ENCODE measurements at regions not wholly inside any gene's neighbourhood (a gene's known extent, or its start where the extent isn't known, plus 50 kb on each side); places are given as distances from the start of the nearest gene placed in this dataset.

- no peak for DNase-seq (ENCODE audit: low read depth, low spot score)
- TF ChIP-seq, protein P1, sequence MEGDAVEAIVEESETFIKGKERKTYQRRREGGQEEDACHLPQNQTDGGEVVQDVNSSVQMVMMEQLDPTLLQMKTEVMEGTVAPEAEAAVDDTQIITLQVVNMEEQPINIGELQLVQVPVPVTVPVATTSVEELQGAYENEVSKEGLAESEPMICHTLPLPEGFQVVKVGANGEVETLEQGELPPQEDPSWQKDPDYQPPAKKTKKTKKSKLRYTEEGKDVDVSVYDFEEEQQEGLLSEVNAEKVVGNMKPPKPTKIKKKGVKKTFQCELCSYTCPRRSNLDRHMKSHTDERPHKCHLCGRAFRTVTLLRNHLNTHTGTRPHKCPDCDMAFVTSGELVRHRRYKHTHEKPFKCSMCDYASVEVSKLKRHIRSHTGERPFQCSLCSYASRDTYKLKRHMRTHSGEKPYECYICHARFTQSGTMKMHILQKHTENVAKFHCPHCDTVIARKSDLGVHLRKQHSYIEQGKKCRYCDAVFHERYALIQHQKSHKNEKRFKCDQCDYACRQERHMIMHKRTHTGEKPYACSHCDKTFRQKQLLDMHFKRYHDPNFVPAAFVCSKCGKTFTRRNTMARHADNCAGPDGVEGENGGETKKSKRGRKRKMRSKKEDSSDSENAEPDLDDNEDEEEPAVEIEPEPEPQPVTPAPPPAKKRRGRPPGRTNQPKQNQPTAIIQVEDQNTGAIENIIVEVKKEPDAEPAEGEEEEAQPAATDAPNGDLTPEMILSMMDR (IDR thresholded peaks at IDR 0.05; ENCODE audit: low read depth, low read length) = no peak
- no peak overlapping the region for H3K4me3 ChIP-seq (ENCODE audit: low read depth, low read length)
- in situ Hi-C loops (cut with HindIII; ENCODE audit: low sequenced_read_pairs) = no loop called here
Measured at GRCh38 chr7:155398944-155399343, 59.0 kb upstream of the EN2 start.

DNA sequence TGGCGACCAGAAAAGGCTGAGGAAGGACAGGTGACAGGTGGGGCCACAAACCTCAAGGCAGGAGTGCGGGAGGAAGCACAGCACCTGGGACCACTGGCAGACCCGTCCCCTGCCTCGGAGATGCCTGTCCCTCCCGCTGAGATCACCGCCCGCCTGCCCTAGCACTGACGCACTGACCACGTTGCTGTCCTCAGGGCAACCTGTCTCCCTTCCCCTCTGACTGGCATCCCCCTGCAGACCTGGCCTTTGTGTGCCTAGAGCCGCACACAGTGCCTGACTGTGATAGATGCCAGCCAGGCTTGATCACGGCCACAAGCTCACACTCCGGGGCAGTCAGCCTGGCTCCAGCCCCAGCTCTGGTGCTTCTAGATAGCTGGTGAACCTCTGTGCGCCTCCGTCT is 58.4 kb upstream of the EN2 start:
- no peak for DNase-seq (ENCODE audit: low read depth, low spot score)
- H3K4me3 ChIP-seq (ENCODE audit: low read depth, low read length) = no peak overlapping the region
- TF ChIP-seq, protein P1 (IDR thresholded peaks at IDR 0.05; ENCODE audit: low read depth, low read length) = no peak
- in situ Hi-C loops (cut with HindIII; ENCODE audit: low sequenced_read_pairs) = no loop called here

DNA sequence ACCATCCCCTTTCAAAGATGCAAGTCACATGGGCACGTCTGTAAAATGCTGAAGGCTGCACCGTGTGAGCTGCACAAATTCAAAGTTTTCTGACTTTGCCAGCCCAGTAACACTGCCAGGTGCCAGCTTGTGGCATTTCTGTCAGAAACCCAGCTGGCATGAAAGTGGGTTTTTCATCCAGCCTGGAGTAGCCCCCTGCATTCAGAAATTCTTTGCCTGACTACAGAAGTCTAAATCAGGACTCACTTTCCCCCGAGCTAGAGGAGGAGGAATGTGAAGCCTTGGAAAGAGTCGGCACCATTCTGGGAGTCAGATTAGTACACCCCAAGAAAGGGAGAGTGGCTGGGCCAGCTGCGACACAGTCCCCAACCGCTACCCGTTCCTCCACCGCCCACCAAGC is 56.7 kb upstream of the EN2 start:
- in situ Hi-C loops (cut with HindIII; ENCODE audit: low sequenced_read_pairs) = no loop called here
- DNase-seq (ENCODE audit: low read depth, low spot score) = no peak
- no peak overlapping the region for H3K4me3 ChIP-seq (ENCODE audit: low read depth, low read length)
- TF ChIP-seq, protein P1 (IDR thresholded peaks at IDR 0.05; ENCODE audit: low read depth, low read length) = no peak

GRCh38 chr7:155401884-155402283 is 56.0 kb upstream of the EN2 start:
- in situ Hi-C loops (cut with HindIII; ENCODE audit: low sequenced_read_pairs) = no loop called here
- no peak overlapping the region for H3K4me3 ChIP-seq (ENCODE audit: low read depth, low read length)
- TF ChIP-seq, protein P1 (IDR thresholded peaks at IDR 0.05; ENCODE audit: low read depth, low read length) = no peak
- no peak for DNase-seq (ENCODE audit: low read depth, low spot score)

- H3K4me3 ChIP-seq (ENCODE audit: low read depth, low read length) = no peak overlapping the region
- DNase-seq (ENCODE audit: low read depth, low spot score) = no peak
- TF ChIP-seq, protein P1 (IDR thresholded peaks at IDR 0.05; ENCODE audit: low read depth, low read length) = no peak
- in situ Hi-C loops (cut with HindIII; ENCODE audit: low sequenced_read_pairs) = no loop called here
Measured at GRCh38 chr7:155402941-155403340, 55.0 kb upstream of the EN2 start.

GRCh38 chr7:155404976-155405375 is 53.0 kb upstream of the EN2 start:
- in situ Hi-C loops (cut with HindIII; ENCODE audit: low sequenced_read_pairs) = no loop called here
- H3K4me3 ChIP-seq (ENCODE audit: low read depth, low read length) = no peak overlapping the region
- no peak for DNase-seq (ENCODE audit: low read depth, low spot score)
- TF ChIP-seq, protein P1 (IDR thresholded peaks at IDR 0.05; ENCODE audit: low read depth, low read length) = no peak

All from astrocyte of the spinal cord (primary cell).